Caco-2 (cell line): ENCODE measurements at regions not wholly inside any gene's neighbourhood (a gene's known extent, or its start where the extent isn't known, plus 50 kb on each side); places are given as distances from the start of the nearest gene placed in this dataset.

Source experiments
- BruUV-seq: library from RNA; stranded (reverse); fragments of 400-500 nt; replicated peaks from 2 replicates; lab custom pipeline; 2021; lab: Mats Ljungman, UMichigan
- CTCF ChIA-PET: fragments of 300-600 bp; sonication (Branson Sonifier 250); formaldehyde crosslinking; loops from one replicate; lab custom pipeline; 2022; ENCODE audit warnings: antibody characterized with exemption; lab: Charles Lee
- POLR2A ChIA-PET: fragments of 300-600 bp; sonication (Branson Sonifier 250); formaldehyde crosslinking; loops from one replicate; lab custom pipeline; 2022; ENCODE audit warnings: antibody characterized with exemption; lab: Charles Lee
- DNase-seq, 2 experiments: peaks; one replicate each; pipeline versions ENCODE4 v3.0.0 to v3.0.0-alpha.2; 2020 to 2022
- H3K27me3 ChIP-seq: replicated peaks from 2 replicates; pipeline ENCODE4 v1.6.0; 2011; ENCODE audit warnings: low read length; ENCODE audit not compliant: control insufficient read depth, insufficient read depth
- H3K36me3 ChIP-seq: 2 replicates; pipeline ENCODE4 v1.5.1; 2011; ENCODE audit warnings: low read length; ENCODE audit not compliant: control insufficient read depth, insufficient read depth
- H3K4me1 ChIP-seq: fragments of 250-450 bp; sonication (Bioruptor Pico); 2 replicates; pipeline ENCODE4 v1.5.1; 2020; ENCODE audit warnings: mild to moderate bottlenecking
- H3K4me3 ChIP-seq: 2 replicates; pipeline ENCODE4 v1.5.1; 2011; ENCODE audit warnings: low read depth, mild to moderate bottlenecking, control low read depth, low read length
- H3K9me3 ChIP-seq: fragments of 250-450 bp; sonication (Bioruptor Pico); 2 replicates; pipeline ENCODE4 v1.5.1; 2020; ENCODE audit warnings: mild to moderate bottlenecking, moderate library complexity
- H3K27ac Mint-ChIP-seq: one replicate; pipeline ENCODE4 v1.8.0; 2022; ENCODE audit warnings: mixed read lengths; ENCODE audit not compliant: unreplicated experiment
- H3K27me3 Mint-ChIP-seq: one replicate; pipeline ENCODE4 v1.8.0; 2022; ENCODE audit warnings: mixed read lengths; ENCODE audit not compliant: insufficient read depth, unreplicated experiment
- H3K36me3 Mint-ChIP-seq: one replicate; pipeline ENCODE4 v1.8.0; 2022; ENCODE audit warnings: mild to moderate bottlenecking, mixed read lengths; ENCODE audit not compliant: insufficient read depth, unreplicated experiment
- H3K4me1 Mint-ChIP-seq: one replicate; pipeline ENCODE4 v1.8.0; 2022; ENCODE audit warnings: low read depth, mixed read lengths; ENCODE audit not compliant: unreplicated experiment
- H3K4me3 Mint-ChIP-seq: one replicate; pipeline ENCODE4 v1.8.0; 2022; ENCODE audit warnings: mild to moderate bottlenecking, moderate library complexity, mixed read lengths; ENCODE audit not compliant: unreplicated experiment
- H3K9me3 Mint-ChIP-seq: one replicate; pipeline ENCODE4 v1.8.0; 2022; ENCODE audit warnings: mixed read lengths; ENCODE audit not compliant: unreplicated experiment
- CTCF ChIP-seq, 2 experiments: fragments of 200-600 bp in 1 of 2; IDR thresholded peaks; 1 replicate in 1 of 2; 2 replicates in 1 of 2; pipeline versions ENCODE4 v1.5.1 to v1.8.0; 2011 to 2022; ENCODE audit warnings: antibody characterized with exemption in 1 of 2, control low read depth in 1 of 2, inconsistent platforms in 1 of 2, low read depth in 1 of 2, low read length in 1 of 2, mild to moderate bottlenecking in 1 of 2, moderate library complexity in 1 of 2; ENCODE audit not compliant: insufficient read depth in 1 of 2, severe bottlenecking in 1 of 2, unreplicated experiment in 1 of 2
- intact Hi-C: fragments of 100-400 bp; cut with micrococcal nuclease; formaldehyde crosslinking; loops from one replicate; pipeline ENCODE4 v1.10.0; 2022; ENCODE audit not compliant: unreplicated experiment

GRCh38 chr5:87116825-87117512, 150.7 kb upstream of the RASA1 start:
- H3K9me3 Mint-ChIP-seq: no peaks in the 10 kb centered on the region
- no peaks in the 10 kb centered on the region for H3K36me3 Mint-ChIP-seq
- Histone ChIP-seq H3K27me3 (no peaks in the 10 kb centered on the region), H3K4me3 (no peak overlapping the region), H3K4me1 (no peaks in the 10 kb centered on the region), H3K9me3 (no peaks in the 10 kb centered on the region), H3K36me3 (no peaks in the 10 kb centered on the region)
- no peak for TF ChIP-seq CTCF (IDR thresholded peaks at IDR 0.05; ENCODE audit: insufficient read depth in 1 of 2, low read depth in 1 of 2, low read length in 1 of 2, severe bottlenecking in 1 of 2, unreplicated experiment in 1 of 2)
- intact Hi-C loops: no loop called here
- no peak overlapping the region for H3K27ac Mint-ChIP-seq
- ChIA-PET CTCF (no interaction called here), POLR2A (no interaction called here)
- H3K4me1 Mint-ChIP-seq: no peaks in the 10 kb centered on the region
- no peak overlapping the region for H3K4me3 Mint-ChIP-seq
- peaks cover 7% of the 10 kb centered on the region for H3K27me3 Mint-ChIP-seq
- BruUV-seq: no TSS peak
- DNase-seq: no peak

DNA sequence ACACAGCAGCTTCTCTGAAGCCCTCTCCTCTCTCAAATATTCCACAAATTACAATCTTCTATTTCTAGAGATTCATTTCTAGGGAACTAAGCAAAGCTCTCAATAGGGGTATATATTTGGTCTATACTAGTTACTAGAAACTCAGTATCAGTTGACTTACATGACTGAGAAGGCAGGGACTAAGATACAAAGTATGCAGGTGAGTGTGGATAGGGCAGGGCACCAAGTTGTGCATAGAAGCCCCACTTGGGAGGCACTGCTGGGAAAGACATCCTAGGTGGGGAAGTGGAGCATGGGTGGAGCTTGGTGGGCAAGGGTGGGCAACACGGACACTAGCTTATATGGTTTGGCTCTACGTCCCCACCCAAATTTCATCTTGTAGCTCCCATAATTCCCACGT, 148.1 kb upstream of the RASA1 start:
- H3K36me3 Mint-ChIP-seq: no peaks in the 10 kb centered on the region
- POLR2A ChIA-PET: no interaction called here
- TF ChIP-seq CTCF (IDR thresholded peaks at IDR 0.05; ENCODE audit: insufficient read depth in 1 of 2, low read depth in 1 of 2, low read length in 1 of 2, severe bottlenecking in 1 of 2, unreplicated experiment in 1 of 2): no peak
- Histone ChIP-seq H3K27me3 (no peaks in the 10 kb centered on the region), H3K4me3 (no peak overlapping the region), H3K4me1 (no peaks in the 10 kb centered on the region), H3K9me3 (no peaks in the 10 kb centered on the region), H3K36me3 (no peaks in the 10 kb centered on the region)
- no peak overlapping the region for H3K27ac Mint-ChIP-seq
- H3K4me3 Mint-ChIP-seq: no peak overlapping the region
- CTCF ChIA-PET: no interaction called here
- intact Hi-C loops: no loop called here
- H3K27me3 Mint-ChIP-seq: peaks cover 4% of the 10 kb centered on the region
- DNase-seq: no peak
- no TSS peak for BruUV-seq
- H3K4me1 Mint-ChIP-seq: no peaks in the 10 kb centered on the region
- H3K9me3 Mint-ChIP-seq: no peaks in the 10 kb centered on the region

- H3K4me1 Mint-ChIP-seq: no peaks in the 10 kb centered on the region
Observed at GRCh38 chr5:87120518-87121303, 147.0 kb upstream of the RASA1 start.

More at GRCh38 chr5:87120518-87121303, 147.0 kb upstream of the RASA1 start:
- H3K4me3 ChIP-seq: no peak overlapping the region
- DNase-seq: no peak
- H3K9me3 Mint-ChIP-seq: no peaks in the 10 kb centered on the region
- H3K27me3 Mint-ChIP-seq: peaks cover 4% of the 10 kb centered on the region
- H3K36me3 ChIP-seq: no peaks in the 10 kb centered on the region
- H3K36me3 Mint-ChIP-seq: no peaks in the 10 kb centered on the region
- TF ChIP-seq CTCF (IDR thresholded peaks at IDR 0.05; ENCODE audit: insufficient read depth in 1 of 2, low read depth in 1 of 2, low read length in 1 of 2, severe bottlenecking in 1 of 2, unreplicated experiment in 1 of 2): no peak
- H3K9me3 ChIP-seq: no peaks in the 10 kb centered on the region
- no peak overlapping the region for H3K4me3 Mint-ChIP-seq
- H3K27me3 ChIP-seq: no peaks in the 10 kb centered on the region
- no TSS peak for BruUV-seq
- no peaks in the 10 kb centered on the region for H3K4me1 ChIP-seq
- POLR2A ChIA-PET: no interaction called here
- CTCF ChIA-PET: no interaction called here
- intact Hi-C loops: no loop called here
- H3K27ac Mint-ChIP-seq: no peak overlapping the region
